GM21367 (cell line): ENCODE measurements at regions not wholly inside any gene's neighbourhood (a gene's known extent, or its start where the extent isn't known, plus 50 kb on each side); places are given as distances from the start of the nearest gene placed in this dataset.
"Not testable (repeated sequence)": the region's sequence is repeated elsewhere in the genome, so short reads cannot be mapped to it uniquely, and the experiment has no call there.

Experiments used
- ATAC-seq: cut with Tn5 transposase; IDR thresholded peaks from one replicate; pipeline ENCODE4 v1.9.1; 2021; ENCODE audit not compliant: unreplicated experiment

DNA sequence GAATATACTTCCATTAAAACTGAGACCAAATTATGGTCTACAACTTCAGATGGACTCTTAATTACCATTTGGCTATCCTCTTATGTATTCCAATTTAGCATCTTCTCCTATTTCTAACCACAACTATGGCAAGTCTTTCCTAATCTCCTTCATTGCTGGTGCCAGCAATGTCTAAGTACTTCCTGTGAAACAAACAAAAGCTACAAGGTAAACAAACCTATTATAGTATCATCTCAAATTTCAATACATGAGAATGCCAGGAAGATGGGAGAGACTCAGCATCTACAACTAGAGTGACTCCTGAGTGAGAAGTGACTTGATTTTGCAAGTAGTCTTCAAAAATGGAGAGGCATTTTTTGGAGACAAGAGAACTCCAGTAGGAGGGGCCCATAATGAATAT, 202.9 kb upstream of the ATXN7L3B start:
- no peak for ATAC-seq

DNA sequence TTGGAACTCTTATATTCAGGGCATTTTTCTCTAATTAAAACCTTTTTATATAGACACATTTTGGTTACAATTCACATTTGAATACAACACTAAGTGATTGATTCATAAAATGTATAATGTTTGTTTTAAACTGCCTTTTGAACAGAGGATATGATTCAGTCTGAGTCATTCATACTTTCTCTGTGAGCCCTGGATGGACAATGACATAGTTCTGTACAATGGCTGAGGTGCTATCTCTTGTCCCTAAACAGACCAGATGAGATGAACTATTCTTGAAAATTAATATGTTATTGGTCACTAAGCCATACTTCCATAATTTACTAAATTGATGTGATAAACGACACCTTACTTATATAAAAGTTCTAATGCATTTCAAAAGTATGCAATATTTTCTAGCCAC, 199.7 kb upstream of the ATXN7L3B start:
- no peak for ATAC-seq

DNA sequence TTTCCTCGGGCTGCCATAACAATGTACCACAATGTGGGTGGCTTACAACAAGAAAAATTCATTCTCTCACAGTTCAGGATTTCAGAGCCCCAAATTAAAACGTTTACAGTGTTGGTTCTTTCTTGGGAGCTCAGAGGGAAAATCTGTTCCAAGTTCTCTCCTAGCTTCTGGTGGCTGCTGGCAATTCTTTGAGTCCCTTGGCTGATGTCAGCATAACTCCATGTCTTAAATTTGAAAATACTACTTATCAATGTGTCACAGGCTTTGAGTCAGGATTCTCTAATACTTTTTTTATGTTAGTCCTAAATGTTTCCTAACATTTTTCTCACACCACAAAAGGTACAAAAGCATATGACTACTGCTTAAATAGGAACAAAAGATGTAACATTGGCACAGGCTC, 198.4 kb upstream of the ATXN7L3B start:
- ATAC-seq, result no peak

DNA sequence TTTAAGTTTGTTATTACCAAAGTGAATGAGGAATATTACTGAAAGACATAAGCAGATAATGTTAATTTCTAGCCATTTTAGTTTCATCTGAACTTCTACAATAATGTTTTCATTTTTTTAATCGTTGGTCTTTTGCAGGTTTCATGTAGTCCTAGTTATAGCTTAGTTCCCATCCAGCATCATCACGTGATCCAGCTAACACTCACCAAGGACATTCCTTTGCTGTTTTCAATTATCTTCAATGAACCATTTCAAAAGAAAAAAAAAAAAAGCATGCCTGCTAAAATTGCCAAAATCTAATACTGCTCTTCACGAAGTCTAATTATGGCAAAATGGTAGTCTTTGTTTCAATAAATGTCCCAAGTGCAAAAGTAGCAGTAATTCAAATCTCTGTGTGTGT, 187.7 kb upstream of the ATXN7L3B start:
- ATAC-seq, result no peak

DNA sequence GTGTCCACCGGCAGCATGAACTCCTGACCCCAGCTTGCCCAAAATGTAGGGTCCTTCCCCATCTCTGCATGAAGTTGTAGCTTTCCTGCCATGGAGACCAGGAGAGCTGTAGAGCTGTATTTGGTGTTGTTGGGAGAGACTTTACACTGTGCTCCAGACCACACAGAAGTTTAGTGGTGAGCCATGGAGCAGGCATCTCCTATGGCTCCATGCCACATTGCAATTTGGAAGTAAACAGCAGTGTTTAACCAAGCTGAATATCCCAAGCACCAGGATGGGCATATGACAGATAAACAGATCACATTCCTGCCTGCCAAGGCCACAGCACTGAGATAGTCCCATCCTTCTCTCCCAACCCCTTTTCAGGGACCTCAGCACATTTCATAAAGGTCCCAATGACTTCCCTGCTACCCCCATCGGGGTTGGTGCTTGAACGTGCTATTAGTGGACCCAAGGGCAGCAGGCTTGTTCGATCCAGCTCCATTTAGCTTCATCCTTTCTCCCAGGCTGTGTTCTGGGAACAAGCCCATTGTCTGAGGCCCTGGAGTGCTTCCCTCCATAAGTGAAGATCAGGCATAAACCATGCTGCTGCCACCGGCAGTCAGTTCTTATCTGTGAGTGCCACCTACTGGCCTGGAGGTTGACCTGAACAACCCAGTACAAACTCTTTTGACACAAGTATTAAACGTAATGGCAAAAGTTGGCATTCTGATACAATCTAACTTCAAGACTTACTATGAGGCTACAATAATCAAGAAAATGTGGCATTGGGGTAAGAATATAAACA, 172.3 kb upstream of the ATXN7L3B start:
- no peak for ATAC-seq

DNA sequence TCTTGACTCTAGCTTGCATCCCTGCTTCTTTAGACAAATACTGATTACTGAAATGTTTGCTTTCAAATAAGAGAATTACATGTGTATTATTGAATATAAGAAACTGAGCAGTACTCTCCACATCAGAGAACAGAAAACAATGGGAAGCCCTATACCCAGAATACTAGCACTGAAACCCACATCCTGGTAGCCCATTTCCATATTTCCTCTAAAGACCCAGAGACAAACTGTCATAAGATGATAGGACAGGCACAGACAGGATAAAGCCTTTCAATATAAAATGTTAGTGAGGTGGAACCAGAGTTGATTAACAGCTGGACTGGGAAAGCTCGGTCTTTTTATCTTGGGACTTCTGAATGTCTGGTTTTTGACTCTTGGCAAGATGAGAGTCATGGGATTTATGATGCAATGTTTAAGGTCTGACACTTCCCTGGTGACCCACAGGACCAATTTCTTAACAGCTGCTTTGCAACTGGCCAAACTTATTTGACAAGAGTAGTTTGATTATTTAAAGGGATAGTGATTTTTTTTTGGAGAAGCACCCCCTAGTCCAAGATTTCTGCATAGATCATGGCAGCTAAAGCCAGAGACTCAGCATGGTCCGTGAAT, 166.9 kb upstream of the ATXN7L3B start:
- no peak for ATAC-seq

DNA sequence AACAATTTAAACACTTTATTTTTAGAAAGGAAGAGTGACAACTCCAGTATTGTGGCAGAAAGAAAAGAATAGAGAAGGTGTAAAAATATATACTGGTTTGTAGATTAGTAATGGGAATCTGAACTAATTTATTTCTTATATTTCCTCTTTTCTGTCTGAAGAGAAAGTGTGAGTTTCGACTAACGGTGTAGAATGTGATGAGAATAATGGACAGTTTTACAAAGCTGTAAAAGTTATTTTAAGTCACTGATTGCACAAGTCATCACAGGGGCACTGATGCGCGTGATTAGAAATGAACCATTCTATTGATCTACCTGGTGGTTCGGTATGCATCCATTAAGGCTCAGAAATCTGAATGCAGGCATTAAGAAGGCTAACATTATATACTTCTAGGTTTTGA, 158.5 kb upstream of the ATXN7L3B start:
- ATAC-seq, result no peak

DNA sequence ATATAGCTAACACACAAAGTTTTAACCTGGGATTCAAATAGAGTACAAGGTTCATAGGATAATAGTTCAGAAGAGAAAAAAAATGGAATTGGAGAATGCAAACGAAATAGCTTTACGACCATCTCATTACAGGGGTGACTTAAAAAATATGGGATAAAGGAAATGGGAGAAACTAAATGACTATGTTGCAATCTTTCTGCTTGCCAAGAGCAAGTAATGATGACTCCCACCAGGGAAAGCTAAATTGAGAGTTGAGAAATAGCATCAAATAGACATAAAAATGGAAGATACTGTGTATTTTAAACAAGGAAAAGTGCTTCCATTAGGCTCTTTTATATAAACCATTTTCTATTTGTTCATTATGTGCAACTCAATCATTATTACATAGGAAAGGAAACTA, 155.7 kb upstream of the ATXN7L3B start:
- no peak for ATAC-seq

DNA sequence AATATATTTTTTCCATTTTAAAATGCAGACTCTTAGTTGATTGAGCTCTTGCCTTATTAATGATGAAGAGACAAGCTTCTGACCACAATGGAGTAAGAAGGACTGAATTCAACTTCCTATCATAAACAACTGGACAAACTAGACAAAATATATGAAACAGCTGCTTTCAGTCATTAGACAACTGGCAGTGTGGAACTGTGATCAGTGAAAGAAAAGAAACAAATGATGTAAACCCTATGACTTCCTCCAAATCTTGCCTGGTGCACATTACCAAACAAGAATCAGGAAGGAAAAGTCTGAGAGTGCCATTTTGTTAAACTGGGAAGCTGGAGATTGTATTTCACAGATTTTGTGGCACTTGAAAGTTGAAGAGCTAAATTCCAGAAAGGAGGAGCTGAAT, 154.7 kb upstream of the ATXN7L3B start:
- ATAC-seq, result no peak

DNA sequence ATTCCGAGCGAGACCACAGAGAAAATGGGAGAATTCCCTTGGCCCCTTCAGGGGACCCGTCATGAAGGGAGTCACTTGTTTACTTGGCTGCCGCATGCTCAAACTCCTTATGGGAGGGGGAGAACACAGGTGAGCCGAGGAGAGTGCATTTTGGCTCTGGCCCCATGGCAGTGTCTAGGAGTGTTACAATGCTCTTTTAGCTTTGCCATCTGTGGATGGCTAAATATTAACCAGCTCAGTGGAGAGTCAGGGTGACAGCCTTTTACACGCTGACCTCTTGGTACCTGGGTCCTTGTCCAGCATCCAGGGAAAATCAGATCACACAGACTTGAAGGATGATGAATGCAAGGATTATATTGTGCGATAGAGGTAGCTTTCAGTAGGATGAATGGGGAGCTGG, 146.4 kb upstream of the ATXN7L3B start:
- no peak for ATAC-seq

DNA sequence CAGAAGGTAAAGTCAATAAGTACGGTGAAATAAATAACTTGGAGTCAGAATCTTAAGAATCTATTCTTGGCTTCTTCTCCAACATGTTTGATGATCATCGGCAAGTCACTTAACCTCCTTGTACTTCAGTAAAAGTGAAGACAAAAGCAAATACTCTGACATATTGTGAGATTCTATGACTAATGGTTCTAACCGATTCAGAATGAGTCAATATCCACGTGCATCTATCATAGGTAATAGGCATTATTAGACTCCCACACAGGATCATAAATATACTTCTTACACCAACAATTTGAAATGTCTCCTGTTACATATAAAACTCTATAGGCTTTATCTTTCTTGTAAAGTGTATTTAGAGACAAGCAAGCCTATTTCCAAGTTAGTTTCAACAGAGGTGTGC, 144.4 kb upstream of the ATXN7L3B start:
- no peak for ATAC-seq

DNA sequence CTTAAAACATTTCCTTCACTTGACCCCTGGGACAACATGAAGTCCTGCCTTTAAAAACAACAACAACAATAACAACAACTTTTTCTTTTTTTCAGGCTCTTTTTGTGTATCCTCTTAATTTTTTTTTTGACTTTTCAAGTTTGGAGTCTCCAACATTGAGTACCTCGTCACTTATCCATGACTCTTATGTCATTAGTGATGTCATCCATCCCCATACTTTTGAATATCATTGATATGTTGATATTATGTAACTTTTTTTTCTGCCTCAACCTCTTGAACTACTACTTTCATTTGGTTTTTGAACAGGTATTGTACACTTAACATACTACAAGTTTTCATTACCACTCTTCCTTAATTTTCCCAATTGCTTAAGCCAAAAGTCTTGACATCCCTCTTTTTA, 143.0 kb upstream of the ATXN7L3B start:
- ATAC-seq, result no peak

DNA sequence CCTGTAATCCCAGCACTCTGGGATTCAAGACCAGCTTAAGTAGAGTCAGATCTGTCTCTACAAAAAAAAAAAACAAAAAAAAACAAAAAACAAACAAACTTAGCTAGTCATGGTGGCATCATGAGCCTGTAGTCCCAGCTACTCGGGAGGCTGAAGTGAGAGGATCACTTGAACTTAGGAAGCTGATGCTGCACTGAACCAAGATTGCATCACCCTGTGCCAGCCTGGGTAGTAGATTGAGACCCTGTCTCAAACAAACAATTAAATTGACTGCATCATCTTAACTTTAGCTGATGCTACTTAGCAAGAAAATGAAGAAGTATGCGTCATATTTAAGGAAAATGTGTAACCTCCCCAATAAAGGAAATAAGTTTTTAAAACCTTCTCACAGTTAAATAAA, 136.6 kb upstream of the ATXN7L3B start:
- ATAC-seq, result no peak

DNA sequence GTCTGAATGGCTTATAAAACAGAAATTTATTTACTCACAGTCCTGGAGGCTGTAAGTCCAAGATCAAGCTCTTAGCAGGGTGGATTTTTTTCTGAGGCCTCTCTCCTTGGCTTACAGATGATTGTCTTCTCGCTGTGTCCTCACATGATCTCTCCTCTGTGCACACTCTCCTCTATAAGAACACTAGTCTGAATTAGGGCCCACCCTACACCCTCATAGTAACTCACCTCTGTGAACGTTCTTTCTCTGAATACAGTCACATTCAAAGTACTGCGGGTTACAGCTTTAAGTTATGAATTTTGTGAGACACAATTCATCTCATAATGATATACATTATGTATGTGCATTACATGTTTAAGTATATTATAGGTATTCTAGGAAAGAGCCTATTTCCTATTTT, 135.7 kb upstream of the ATXN7L3B start:
- no peak for ATAC-seq

DNA sequence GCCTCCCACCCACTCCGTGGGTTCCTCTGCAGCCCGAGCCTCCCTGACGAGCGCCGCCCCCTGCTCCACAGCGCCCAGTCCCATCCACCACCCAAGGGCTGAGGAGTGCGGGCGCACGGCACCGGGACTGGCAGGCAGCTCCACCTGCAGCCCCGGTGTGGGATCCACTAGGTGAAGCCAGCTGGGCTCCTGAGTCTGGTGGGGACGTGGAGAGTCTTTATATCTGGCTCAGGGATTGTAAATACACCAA, 134.5 kb upstream of the ATXN7L3B start:
- not testable (repeated sequence) for ATAC-seq

DNA sequence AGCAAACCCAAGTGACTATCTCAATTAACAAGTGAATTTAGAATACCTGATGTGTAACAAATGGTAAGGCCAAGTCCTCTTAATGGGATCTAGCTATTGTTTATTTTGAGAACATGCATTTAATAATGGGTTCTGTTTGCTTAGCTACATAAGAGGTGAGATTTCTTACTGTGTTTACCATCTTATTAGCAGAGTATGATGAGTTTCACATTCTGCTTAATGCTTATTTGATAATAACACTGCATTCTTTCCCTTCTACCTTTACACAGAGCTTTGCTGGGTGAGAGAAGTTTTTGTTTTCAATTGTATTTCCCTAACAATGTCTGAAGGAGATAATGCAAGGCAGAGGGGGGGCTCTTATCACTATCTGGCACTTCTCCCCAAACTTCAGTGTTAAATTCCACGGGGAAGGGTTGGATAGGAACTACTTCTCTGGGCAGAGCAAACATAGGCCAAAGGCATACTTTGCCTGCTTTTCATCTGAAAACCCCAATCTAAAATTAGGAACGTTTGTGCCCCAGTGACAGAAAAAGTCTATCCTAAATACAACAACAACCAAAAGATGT, 129.0 kb upstream of the ATXN7L3B start:
- ATAC-seq, result no peak

DNA sequence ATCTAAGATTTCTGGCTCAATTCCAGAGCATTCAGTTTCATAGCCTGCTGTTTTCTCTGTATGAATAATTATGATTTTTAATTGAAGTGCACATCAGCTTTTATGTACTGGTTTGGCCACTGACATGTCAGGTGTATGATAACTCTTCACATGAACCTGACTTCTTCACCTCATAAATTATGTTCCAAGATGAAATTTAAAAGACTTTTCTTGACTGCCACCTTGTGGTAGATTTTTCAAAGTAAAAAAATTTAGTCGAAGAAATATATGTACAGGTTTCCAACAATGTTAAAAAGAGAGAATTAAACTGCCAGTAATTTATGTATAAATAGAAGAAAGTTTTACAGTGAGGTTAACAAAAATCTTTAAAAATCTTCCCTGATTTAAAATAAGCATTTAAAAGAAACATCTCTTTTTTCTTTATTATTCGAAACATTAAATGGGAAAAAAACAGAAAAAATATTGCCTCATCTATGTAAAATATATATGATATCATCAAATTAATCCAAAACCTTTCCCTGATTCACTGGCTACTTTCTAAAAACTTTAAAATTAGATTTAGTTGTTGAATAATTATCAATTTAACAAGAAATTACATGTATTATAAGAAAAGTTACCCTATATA, 124.9 kb upstream of the ATXN7L3B start:
- no peak for ATAC-seq

DNA sequence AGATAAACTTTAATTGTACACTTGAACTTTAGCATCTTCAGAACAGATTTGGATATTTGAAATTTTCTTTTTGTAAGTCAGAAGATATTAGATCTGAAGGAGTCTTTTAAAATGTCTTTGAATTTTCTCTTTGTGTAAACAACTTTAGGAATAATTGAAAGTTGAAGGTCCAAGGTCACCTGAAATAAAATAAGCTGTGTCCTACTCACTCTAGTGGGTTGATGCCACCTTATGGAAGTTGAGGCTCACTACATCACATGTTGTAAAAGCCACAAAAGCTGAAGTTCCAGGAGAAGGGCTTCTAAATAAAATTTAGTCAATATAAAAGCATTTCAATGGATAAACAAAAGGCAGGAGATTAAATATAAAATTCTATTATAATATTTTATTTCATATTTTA, 122.0 kb upstream of the ATXN7L3B start:
- peak; percentile 61 for ATAC-seq

DNA sequence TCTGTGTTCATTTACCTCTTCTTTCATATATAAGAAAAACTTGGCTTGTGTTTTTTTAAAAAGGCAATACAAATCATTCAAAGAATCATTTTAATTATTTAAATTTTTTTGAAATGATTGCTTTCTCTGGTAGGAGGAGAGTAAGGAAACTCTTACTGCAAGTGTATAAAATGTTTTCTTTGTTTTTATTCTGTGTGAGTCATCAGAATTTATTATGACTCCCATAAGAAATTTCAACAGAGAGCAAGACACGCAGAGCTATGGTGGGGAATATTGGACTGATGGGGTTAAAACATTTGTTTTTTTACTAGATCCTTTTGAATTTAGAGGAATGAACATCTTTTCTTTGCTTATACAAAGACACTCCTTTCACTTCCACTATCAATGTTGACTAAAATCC, 119.1 kb upstream of the ATXN7L3B start:
- no peak for ATAC-seq

DNA sequence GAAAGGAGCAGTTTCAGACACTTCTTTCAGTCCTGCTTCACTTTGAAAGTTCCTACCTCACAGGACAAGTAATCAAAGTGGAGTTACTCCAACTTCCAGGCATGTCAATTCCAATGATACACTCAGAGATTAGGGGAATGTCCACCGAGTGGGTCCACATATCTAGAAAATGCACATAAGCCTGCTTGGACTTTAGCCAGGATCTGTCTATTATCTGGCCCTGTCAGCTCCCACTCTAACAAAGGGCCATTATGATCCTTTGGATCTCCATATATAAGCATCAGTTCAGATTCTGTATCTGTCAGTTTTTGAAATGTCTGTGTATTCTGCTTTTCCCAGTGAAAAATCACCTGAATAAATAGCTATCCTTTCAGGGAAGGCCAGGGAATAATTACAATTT, 112.9 kb upstream of the ATXN7L3B start:
- no peak for ATAC-seq

DNA sequence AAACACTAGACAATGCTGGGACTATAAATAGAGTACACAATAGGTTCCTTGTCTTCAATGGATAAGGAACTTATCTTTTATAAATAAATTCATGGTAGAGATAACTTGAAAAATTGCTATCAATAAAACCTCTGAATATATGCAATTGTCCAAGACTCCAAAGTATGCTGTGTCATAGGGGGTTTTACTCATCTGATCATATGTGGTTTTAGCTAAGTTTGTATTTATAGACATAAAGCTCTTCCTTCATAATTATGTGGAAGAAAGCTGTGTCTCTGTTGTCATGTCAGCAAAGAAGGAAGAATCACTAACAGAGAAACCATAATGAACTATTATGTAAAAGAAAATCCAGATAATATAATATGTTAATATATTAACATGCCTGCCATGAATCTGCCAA, 111.5 kb upstream of the ATXN7L3B start:
- no peak for ATAC-seq

DNA sequence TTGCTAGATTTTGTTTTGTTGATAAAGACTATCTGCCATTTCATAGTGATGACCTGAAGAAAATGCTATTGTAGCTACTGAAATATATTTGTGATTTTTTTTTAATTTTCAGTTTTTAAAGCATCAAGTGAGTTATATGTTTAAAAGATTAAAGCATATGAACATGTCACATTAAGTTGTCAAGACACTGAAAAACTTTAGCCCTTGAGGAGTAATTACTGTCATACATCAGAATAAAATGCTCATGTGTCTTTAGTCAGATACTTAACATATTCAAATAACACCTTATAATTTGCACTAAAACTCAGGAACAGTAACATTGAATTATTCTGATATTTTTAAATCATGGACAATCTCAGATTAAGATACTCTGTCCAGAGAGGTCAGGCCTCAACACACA, 108.1 kb upstream of the ATXN7L3B start:
- ATAC-seq, result no peak

DNA sequence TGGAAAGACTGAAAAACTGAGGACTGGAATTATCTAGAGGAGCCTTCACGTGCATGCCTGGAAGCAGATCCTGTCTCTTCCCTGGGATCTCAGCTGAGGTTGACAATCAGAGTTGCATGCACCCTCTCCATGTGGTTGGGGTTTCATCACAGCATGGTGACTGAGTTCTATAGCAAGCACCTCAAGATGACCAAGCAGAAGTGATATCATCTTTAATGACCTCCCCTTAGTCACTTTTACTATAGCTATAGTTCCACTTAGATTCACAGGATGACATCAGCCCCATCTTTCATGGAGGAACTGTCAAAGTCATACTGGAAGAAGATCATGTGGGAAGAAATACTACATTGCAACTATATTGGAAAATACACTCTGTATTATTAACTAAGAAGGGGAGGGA, 105.8 kb upstream of the ATXN7L3B start:
- no peak for ATAC-seq
